OCI-LY1 (cell line): ENCODE measurements at regions not wholly inside any gene's neighbourhood (a gene's known extent, or its start where the extent isn't known, plus 50 kb on each side); places are given as distances from the start of the nearest gene placed in this dataset.

ENCODE experiments used
- H2AFZ ChIP-seq: fragments of 200-600 bp; sonication (generic), shearing (Covaris generic); 2 replicates; pipeline ENCODE4 v1.6.0; 2014; ENCODE audit warnings: antibody characterized with exemption, mild to moderate bottlenecking, low read length
- H3F3A ChIP-seq: fragments of 200-600 bp; sonication (generic), shearing (Covaris generic); 2 replicates; pipeline ENCODE4 v1.6.0; 2014; ENCODE audit warnings: mild to moderate bottlenecking, antibody characterized with exemption, low read length, moderate library complexity; ENCODE audit not compliant: insufficient read depth
- H3K27ac ChIP-seq: fragments of 200-600 bp; sonication (generic); 2 replicates; pipeline ENCODE4 v1.5.1; 2014; ENCODE audit warnings: low read length, mixed run types, mild to moderate bottlenecking, low read depth; ENCODE audit not compliant: poor library complexity, severe bottlenecking
- H3K27me3 ChIP-seq: fragments of 200-600 bp; sonication (generic); 2 replicates; pipeline ENCODE4 v1.6.0; 2014; ENCODE audit warnings: antibody characterized with exemption, mild to moderate bottlenecking, low read length, moderate library complexity; ENCODE audit not compliant: insufficient read depth
- H3K36me3 ChIP-seq: fragments of 200-600 bp; sonication (generic); 2 replicates; pipeline ENCODE4 v1.6.1; 2014; ENCODE audit warnings: mild to moderate bottlenecking, antibody characterized with exemption, low read length, moderate library complexity, mixed read lengths; ENCODE audit not compliant: insufficient read depth
- H3K4me1 ChIP-seq: fragments of 200-600 bp; sonication (generic); 2 replicates; pipeline ENCODE4 v1.5.1; 2014; ENCODE audit warnings: mild to moderate bottlenecking, low read length, moderate library complexity; ENCODE audit not compliant: insufficient read depth, severe bottlenecking
- H3K4me2 ChIP-seq: fragments of 200-600 bp; sonication (generic), shearing (Covaris generic); 2 replicates; pipeline ENCODE4 v1.6.1; 2014; ENCODE audit warnings: low read length
- H3K4me3 ChIP-seq: fragments of 200-600 bp; sonication (generic); 2 replicates; pipeline ENCODE4 v1.5.1; 2014; ENCODE audit warnings: low read length, low read depth, mild to moderate bottlenecking, mixed read lengths; ENCODE audit not compliant: poor library complexity, severe bottlenecking
- H3K79me2 ChIP-seq: fragments of 200-600 bp; shearing (Covaris generic); 2 replicates; pipeline ENCODE4 v1.6.1; 2016; ENCODE audit warnings: mixed run types, low read length, mixed read lengths; ENCODE audit not compliant: insufficient read depth
- H3K9ac ChIP-seq: fragments of 200-600 bp; sonication (generic), shearing (Covaris generic); 2 replicates; pipeline ENCODE4 v1.6.1; 2014; ENCODE audit warnings: mild to moderate bottlenecking, low read length, mixed read lengths
- H3K9me2 ChIP-seq: fragments of 200-600 bp; sonication (generic), shearing (Covaris generic); 2 replicates; pipeline ENCODE4 v1.6.1; 2014; ENCODE audit warnings: low read depth, mild to moderate bottlenecking, low read length, mixed read lengths
- H3K9me3 ChIP-seq: fragments of 200-600 bp; shearing (Covaris generic); 2 replicates; pipeline ENCODE4 v1.6.1; 2014; ENCODE audit warnings: low read length, mixed read lengths
- H4K20me1 ChIP-seq: fragments of 200-600 bp; sonication (generic), shearing (Covaris generic); 2 replicates; pipeline ENCODE4 v1.6.0; 2016; ENCODE audit warnings: mild to moderate bottlenecking, low read length; ENCODE audit not compliant: insufficient read depth
- CTCF ChIP-seq: fragments of 200-600 bp; sonication (generic), shearing (Covaris generic); IDR thresholded peaks from 2 replicates; pipeline ENCODE4 v1.5.1; 2017; ENCODE audit warnings: mild to moderate bottlenecking, antibody characterized with exemption, low read length, moderate library complexity, mixed read lengths
- EZH2 ChIP-seq: fragments of 200-600 bp; sonication (generic), shearing (Covaris generic); IDR thresholded peaks from 2 replicates; pipeline ENCODE4 v1.8.0; 2017; ENCODE audit warnings: borderline replicate concordance, mixed run types, mild to moderate bottlenecking, antibody characterized with exemption, low read length, moderate library complexity, mixed read lengths

DNA sequence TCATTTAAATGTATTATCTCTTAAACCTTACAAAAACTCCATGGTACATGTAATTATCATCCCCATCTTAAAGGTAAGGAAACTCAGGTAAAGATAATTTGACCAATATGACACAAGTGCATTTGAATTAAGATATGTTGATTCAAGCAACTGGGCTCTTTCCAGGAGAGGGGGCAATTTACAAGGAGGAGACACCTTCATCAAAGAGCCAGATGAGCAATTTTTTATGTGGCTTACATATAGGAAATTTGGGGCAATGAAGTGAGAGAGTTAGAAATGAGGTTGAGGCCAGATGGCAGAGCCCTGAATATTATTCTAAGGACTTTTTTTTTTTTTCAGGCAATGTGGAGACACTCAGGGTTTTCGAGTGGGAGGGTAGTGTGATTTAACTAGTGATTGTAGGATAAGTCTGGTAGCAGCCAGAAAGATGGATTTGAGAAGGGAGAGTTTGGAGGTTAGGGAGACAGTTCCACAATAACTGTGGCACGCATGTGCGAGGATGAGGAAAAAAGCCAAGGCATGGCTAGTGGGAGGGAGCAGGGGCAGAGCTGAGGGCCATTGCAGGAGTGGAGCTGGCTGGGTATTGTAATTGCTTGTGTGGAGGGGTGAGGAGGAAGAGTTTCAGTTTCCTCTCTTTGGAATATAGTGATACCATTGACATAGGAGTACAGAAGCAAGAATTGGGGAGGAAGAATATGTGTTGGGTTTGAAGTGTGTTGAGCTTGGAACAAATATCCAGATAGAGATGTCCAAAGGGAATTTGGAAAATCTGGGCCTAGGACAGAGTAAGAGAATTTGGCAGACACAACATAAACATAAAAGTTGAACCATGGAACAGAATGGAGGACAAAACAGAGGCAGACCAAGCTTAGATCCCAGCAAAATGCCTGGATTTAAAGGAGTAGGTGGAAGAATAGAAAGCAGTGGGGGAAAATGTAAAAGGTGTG, 72.0 kb downstream of the ACTBL2 start:
- Histone ChIP-seq H3K27ac (no peak overlapping the region), H4K20me1 (no peaks in the 10 kb centered on the region), H3F3A (no peaks in the 10 kb centered on the region), H3K4me3 (no peak overlapping the region), H3K27me3 (no peaks in the 10 kb centered on the region), H3K4me1 (no peaks in the 10 kb centered on the region), H3K9ac (no peak overlapping the region), H3K36me3 (no peaks in the 10 kb centered on the region), H3K9me3 (no peaks in the 10 kb centered on the region), H3K4me2 (no peak overlapping the region), H3K79me2 (no peaks in the 10 kb centered on the region), H3K9me2 (no peaks in the 10 kb centered on the region), H2AFZ (no peak overlapping the region)
- no peak for TF ChIP-seq EZH2

DNA sequence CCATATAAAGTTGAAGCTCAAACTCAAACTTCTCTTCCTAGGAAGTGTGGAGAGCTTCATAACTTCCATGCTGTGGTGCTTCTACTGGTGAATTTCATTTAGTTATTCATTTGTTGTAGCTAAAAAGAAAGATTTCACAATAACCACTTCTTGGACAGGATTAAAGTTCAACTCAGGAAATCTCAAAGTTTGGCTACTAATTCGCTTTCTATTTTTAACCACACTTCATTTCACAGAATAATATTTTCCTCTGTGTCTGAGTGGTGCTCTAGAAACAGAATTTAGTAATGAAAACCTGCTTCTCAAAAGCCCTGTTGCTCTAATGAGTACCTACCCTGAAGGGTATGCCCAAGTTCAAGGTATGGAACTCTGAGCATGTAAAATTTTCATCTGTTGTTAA, 73.9 kb downstream of the ACTBL2 start:
- no peak for TF ChIP-seq EZH2
- no peak for TF ChIP-seq CTCF

GRCh38 chr5:57408285-57408684, 74.3 kb downstream of the ACTBL2 start:
- Histone ChIP-seq H3K27me3 (no peaks in the 10 kb centered on the region), H3F3A (no peaks in the 10 kb centered on the region), H3K4me1 (no peaks in the 10 kb centered on the region), H3K9me3 (no peaks in the 10 kb centered on the region), H3K4me2 (no peak overlapping the region), H3K9ac (no peak overlapping the region), H3K79me2 (no peaks in the 10 kb centered on the region), H3K36me3 (no peaks in the 10 kb centered on the region), H4K20me1 (no peaks in the 10 kb centered on the region), H3K4me3 (no peak overlapping the region), H3K9me2 (no peaks in the 10 kb centered on the region), H3K27ac (no peak overlapping the region), H2AFZ (no peak overlapping the region)
- TF ChIP-seq CTCF (no peak), EZH2 (no peak)

More for the DNA sequence above, 73.9 kb downstream of the ACTBL2 start:
- H3K27me3 ChIP-seq = no peaks in the 10 kb centered on the region
- no peak overlapping the region for H3K4me3 ChIP-seq
- no peak overlapping the region for H2AFZ ChIP-seq
- no peaks in the 10 kb centered on the region for H3K9me3 ChIP-seq
- no peak overlapping the region for H3K9ac ChIP-seq
- H3K79me2 ChIP-seq = no peaks in the 10 kb centered on the region
- H3K27ac ChIP-seq = no peak overlapping the region
- H3K36me3 ChIP-seq = no peaks in the 10 kb centered on the region
- no peaks in the 10 kb centered on the region for H3K4me1 ChIP-seq
- no peaks in the 10 kb centered on the region for H3F3A ChIP-seq
- H3K9me2 ChIP-seq = no peaks in the 10 kb centered on the region
- no peaks in the 10 kb centered on the region for H4K20me1 ChIP-seq
- no peak overlapping the region for H3K4me2 ChIP-seq
